ENCODE measurements at regions not wholly inside any gene's neighbourhood (a gene's known extent, or its start where the extent isn't known, plus 50 kb on each side); places are given as distances from the start of the nearest gene placed in this dataset.

GRCh38 chr3:159432682-159433340 lies 555.8 kb upstream of the IL12A start:
- H3K9ac ChIP-seq = no peak overlapping the region
- no peak overlapping the region for H2AFZ ChIP-seq (ENCODE audit: low read depth)
- ChIA-PET POLR2A (no interaction called here), CTCF (no interaction called here)
- no peaks in the 10 kb centered on the region for H3K79me2 ChIP-seq (ENCODE audit: insufficient read depth)
- H3K4me1 ChIP-seq (ENCODE audit: control insufficient read depth in 1 of 2, insufficient read depth in 2 of 2, low read depth in 1 of 2, low read length in 1 of 2) = peaks cover 0 to 3% of the 10 kb centered on the region in 2 experiments; a peak in 1 of 4 replicates
- H3K4me3 ChIP-seq (ENCODE audit: low read depth in 2 of 2, low read length in 1 of 2) = no peak overlapping the region
- H3K9me2 ChIP-seq = no peaks in the 10 kb centered on the region
- H4K20me1 ChIP-seq (ENCODE audit: insufficient read depth) = no peaks in the 10 kb centered on the region
- no peaks in the 10 kb centered on the region for H3K36me3 ChIP-seq (replicated peaks in 1 of 2; ENCODE audit: control insufficient read depth in 1 of 2, insufficient read depth in 2 of 2, low read length in 1 of 2)
- DNase-seq = no peak
- H3K4me2 ChIP-seq = no peak overlapping the region
- TF ChIP-seq GATA2 (CRISPR knock-in tag; IDR thresholded peaks at IDR 0.05) (no peak), EP300 (IDR thresholded peaks at IDR 0.05; ENCODE audit: borderline replicate concordance in 1 of 2, low read depth in 1 of 2, low read length in 1 of 2) (no peak), USF1 (IDR thresholded peaks at IDR 0.05; ENCODE audit: borderline replicate concordance, low read depth) (no peak), RAD21 (IDR thresholded peaks at IDR 0.05; ENCODE audit: low read length) (no peak), PBX3 (IDR thresholded peaks at IDR 0.05) (no peak), FOXM1 (IDR thresholded peaks at IDR 0.05; ENCODE audit: low read depth) (no peak), ELF1 (IDR thresholded peaks at IDR 0.05) (no peak), REST (IDR thresholded peaks at IDR 0.05; ENCODE audit: low read depth, low read length) (no peak), YY1 (IDR thresholded peaks at IDR 0.05; ENCODE audit: low read depth) (no peak), POLR2AphosphoS5 (IDR thresholded peaks at IDR 0.05; ENCODE audit: low read depth, low read length) (no peak), RXRA (IDR thresholded peaks at IDR 0.05; ENCODE audit: borderline replicate concordance, low read depth) (no peak), SMC3 (IDR thresholded peaks at IDR 0.05; ENCODE audit: low read depth, low read length) (no peak), FOXJ3 (CRISPR knock-in tag; IDR thresholded peaks at IDR 0.05) (no peak), TEAD4 (IDR thresholded peaks at IDR 0.05; ENCODE audit: borderline replicate concordance, insufficient read depth) (no peak), MAX (IDR thresholded peaks at IDR 0.05; ENCODE audit: low read depth) (no peak), GABPA (IDR thresholded peaks at IDR 0.05; ENCODE audit: low read depth) (no peak), TAF1 (IDR thresholded peaks at IDR 0.05; ENCODE audit: borderline replicate concordance, low read depth, low read length) (no peak), JUND (IDR thresholded peaks at IDR 0.05) (no peak)
- 36% methylated on average over 4 of the region's 4 CpGs for WGBS (ENCODE audit: low lambda C conversion rate)
- no peak overlapping the region for H3K27ac ChIP-seq (ENCODE audit: low read depth in 2 of 2, low read length in 1 of 2)
- no peaks in the 10 kb centered on the region for H3F3A ChIP-seq (replicated peaks; ENCODE audit: insufficient read depth)
- peaks cover 8% of the 10 kb centered on the region; the same call in 1 of the 2 replicates for H3K27me3 ChIP-seq (ENCODE audit: insufficient read depth)
- no peaks in the 10 kb centered on the region for H3K9me3 ChIP-seq
